ENCODE measurements at regions not wholly inside any gene's neighbourhood (a gene's known extent, or its start where the extent isn't known, plus 50 kb on each side); places are given as distances from the start of the nearest gene placed in this dataset.

DNA sequence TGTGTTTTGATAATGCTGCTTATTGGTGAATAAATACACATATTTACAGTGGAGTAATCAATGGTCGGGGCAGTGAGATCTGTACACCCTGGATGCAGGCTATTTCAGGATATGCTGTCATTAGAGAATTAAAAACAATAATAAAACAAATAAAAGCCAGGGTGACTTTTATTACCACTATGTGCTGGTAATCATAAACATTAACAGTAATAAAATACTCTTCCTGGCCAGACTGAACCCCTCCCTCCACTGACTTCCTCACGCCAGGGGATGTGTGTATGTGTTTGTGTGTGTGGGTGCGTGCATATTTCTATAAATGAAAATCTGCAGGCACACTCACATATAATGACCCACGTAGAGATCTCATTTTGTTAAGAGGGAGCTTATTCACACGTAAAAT is 98.0 kb upstream of the MAP9 start (continued):
- TF ChIP-seq ZNF318 (IDR thresholded peaks at IDR 0.05; ENCODE audit: borderline replicate concordance in 1 of 2, low read depth in 1 of 2) (no peak), ATF3 (IDR thresholded peaks at IDR 0.05) (no peak), ATF3 (CRISPR knock-in tag; conservative IDR thresholded peaks at IDR 0.05) (no peak)

All from K562 (cell line).